ENCODE measurements at regions not wholly inside any gene's neighbourhood (a gene's known extent, or its start where the extent isn't known, plus 50 kb on each side); places are given as distances from the start of the nearest gene placed in this dataset.

DNA sequence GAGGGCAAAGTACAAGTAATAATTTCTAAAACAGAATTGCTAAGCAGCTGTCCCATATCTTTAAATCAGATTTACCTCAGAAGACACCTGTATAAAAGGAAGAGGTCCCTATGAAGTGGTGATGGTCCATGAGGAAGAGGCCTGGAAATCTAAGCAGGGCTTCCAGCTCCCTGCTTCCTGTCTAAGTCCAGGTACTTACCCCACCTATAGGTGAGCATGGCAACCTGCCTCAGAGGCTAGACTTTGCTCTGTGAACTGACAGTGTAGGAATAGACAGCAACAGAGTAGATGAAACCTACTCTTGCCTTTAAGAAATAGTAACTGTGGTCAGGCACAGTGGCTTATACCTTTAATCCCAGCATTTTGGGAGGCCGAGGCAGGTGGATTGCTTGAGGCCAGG lies 55.8 kb upstream of the ARRDC3 start:
- TF ChIP-seq CTCF (IDR thresholded peaks at IDR 0.05; ENCODE audit: insufficient read depth, low read length): no peak
- no peak for TF ChIP-seq GABPA (IDR thresholded peaks at IDR 0.05; ENCODE audit: low read depth)
- TF ChIP-seq POLR2AphosphoS5 (IDR thresholded peaks at IDR 0.05; ENCODE audit: low read depth): no peak
- TF ChIP-seq, protein P1, sequence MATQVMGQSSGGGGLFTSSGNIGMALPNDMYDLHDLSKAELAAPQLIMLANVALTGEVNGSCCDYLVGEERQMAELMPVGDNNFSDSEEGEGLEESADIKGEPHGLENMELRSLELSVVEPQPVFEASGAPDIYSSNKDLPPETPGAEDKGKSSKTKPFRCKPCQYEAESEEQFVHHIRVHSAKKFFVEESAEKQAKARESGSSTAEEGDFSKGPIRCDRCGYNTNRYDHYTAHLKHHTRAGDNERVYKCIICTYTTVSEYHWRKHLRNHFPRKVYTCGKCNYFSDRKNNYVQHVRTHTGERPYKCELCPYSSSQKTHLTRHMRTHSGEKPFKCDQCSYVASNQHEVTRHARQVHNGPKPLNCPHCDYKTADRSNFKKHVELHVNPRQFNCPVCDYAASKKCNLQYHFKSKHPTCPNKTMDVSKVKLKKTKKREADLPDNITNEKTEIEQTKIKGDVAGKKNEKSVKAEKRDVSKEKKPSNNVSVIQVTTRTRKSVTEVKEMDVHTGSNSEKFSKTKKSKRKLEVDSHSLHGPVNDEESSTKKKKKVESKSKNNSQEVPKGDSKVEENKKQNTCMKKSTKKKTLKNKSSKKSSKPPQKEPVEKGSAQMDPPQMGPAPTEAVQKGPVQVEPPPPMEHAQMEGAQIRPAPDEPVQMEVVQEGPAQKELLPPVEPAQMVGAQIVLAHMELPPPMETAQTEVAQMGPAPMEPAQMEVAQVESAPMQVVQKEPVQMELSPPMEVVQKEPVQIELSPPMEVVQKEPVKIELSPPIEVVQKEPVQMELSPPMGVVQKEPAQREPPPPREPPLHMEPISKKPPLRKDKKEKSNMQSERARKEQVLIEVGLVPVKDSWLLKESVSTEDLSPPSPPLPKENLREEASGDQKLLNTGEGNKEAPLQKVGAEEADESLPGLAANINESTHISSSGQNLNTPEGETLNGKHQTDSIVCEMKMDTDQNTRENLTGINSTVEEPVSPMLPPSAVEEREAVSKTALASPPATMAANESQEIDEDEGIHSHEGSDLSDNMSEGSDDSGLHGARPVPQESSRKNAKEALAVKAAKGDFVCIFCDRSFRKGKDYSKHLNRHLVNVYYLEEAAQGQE (IDR thresholded peaks at IDR 0.05; ENCODE audit: insufficient replicate concordance, low read depth): no peak

Measured in HL-60 (cell line).